A549 (cell line): ENCODE measurements at regions not wholly inside any gene's neighbourhood (a gene's known extent, or its start where the extent isn't known, plus 50 kb on each side); places are given as distances from the start of the nearest gene placed in this dataset.

Experiments used
- ATAC-seq, 2 experiments: fragments of 200-7000 bp in 1 of 2; fragments of >200 bp in 1 of 2; cut with Nextera tagmentation in 1 of 2; cut with Tn5 transposase in 1 of 2; 3 replicates each; pipeline versions ENCODE4 v1.8.0 to v1.9.1; 2018 to 2020; ENCODE audit warnings: mild to moderate bottlenecking in 1 of 2, moderate library complexity in 1 of 2
- CTCF ChIA-PET: fragments of 300-600 bp; sonication (Branson Sonifier 250); formaldehyde crosslinking; extraction: SDS; loops from one replicate; lab custom pipeline; 2021; ENCODE audit warnings: antibody characterized with exemption, inconsistent platforms; lab: Yijun Ruan, JAX
- POLR2A ChIA-PET: fragments of 350-600 bp; formaldehyde crosslinking; extraction: SDS; loops from one replicate; lab custom pipeline; 2021; ENCODE audit warnings: antibody characterized with exemption, inconsistent platforms; lab: Yijun Ruan, JAX
- DNase-seq, 2 experiments: peaks; one replicate each; pipeline versions ENCODE4 v3.0.0 to v3.0.0-alpha.2; 2011 to 2016; ENCODE audit warnings: low read depth in 1 of 2, low spot score in 1 of 2
- FAIRE-seq: peaks from 2 replicates; lab custom pipeline; 2011; peaks lifted over from hg19 to GRCh38; lab: Jason Lieb, UNC
- H3K27ac ChIP-seq, 2 experiments: fragments of >200 bp; sonication (Bioruptor Twin); formaldehyde crosslinking; 3 replicates each; pipeline ENCODE4 v1.5.1; 2016 to 2017
- H3K4me1 ChIP-seq: fragments of >200 bp; sonication (Bioruptor Twin); formaldehyde crosslinking; 3 replicates; pipeline ENCODE4 v1.6.1; 2016
- H3K4me2 ChIP-seq: fragments of >200 bp; sonication (Bioruptor Twin); formaldehyde crosslinking; 3 replicates; pipeline ENCODE4 v1.6.1; 2016
- H3K4me3 ChIP-seq: fragments of >200 bp; sonication (Bioruptor Twin); formaldehyde crosslinking; 3 replicates; pipeline ENCODE4 v1.5.1; 2016
- H3K9me3 ChIP-seq: fragments of >200 bp; sonication (Bioruptor Twin); formaldehyde crosslinking; 3 replicates; pipeline ENCODE4 v1.6.1; 2016
- ATOH8 ChIP-seq: fragments of 250-450 bp; sonication (Bioruptor Pico); IDR thresholded peaks from 2 replicates; pipeline ENCODE4 v1.5.0; 2020; ENCODE audit warnings: low read depth, mild to moderate bottlenecking, moderate library complexity
- CBX8 ChIP-seq: fragments of 200-600 bp; sonication (generic); IDR thresholded peaks from 2 replicates; pipeline ENCODE4 v1.6.1; 2016
- CHD2 ChIP-seq: fragments of 150-350 bp; IDR thresholded peaks from 2 replicates; pipeline ENCODE4 v1.6.1; 2014; ENCODE audit warnings: low read length; ENCODE audit not compliant: partially characterized antibody
- E2F6 ChIP-seq: IDR thresholded peaks from 2 replicates; pipeline ENCODE4 v1.6.1; 2012; ENCODE audit warnings: low read depth, borderline replicate concordance
- EHMT2 ChIP-seq: fragments of 200-600 bp; sonication (generic); IDR thresholded peaks from 2 replicates; pipeline ENCODE4 v1.6.1; 2016; ENCODE audit warnings: antibody characterized with exemption, low read depth, mild to moderate bottlenecking, moderate library complexity
- EP300 ChIP-seq, 2 experiments: fragments of >200 bp; sonication (Bioruptor Twin); formaldehyde crosslinking; IDR thresholded peaks; 2 replicates in 1 of 2; 3 replicates in 1 of 2; pipeline ENCODE4 v1.6.1; 2016 to 2017
- ESRRA ChIP-seq: fragments of 150-350 bp; IDR thresholded peaks from 2 replicates; pipeline ENCODE4 v1.6.1; 2014; ENCODE audit warnings: mild to moderate bottlenecking, low read length, borderline replicate concordance
- HOXB13 ChIP-seq: fragments of 250-450 bp; sonication (Bioruptor Pico); IDR thresholded peaks from 2 replicates; pipeline ENCODE4 v1.5.0; 2020; ENCODE audit warnings: low read depth, mild to moderate bottlenecking, moderate library complexity
- HOXB5 ChIP-seq: fragments of 250-450 bp; sonication (Bioruptor Pico); IDR thresholded peaks from 2 replicates; pipeline ENCODE4 v1.5.0; 2020; ENCODE audit warnings: mild to moderate bottlenecking, moderate library complexity
- MAZ ChIP-seq: fragments of 150-350 bp; IDR thresholded peaks from 2 replicates; pipeline ENCODE4 v1.6.1; 2014; ENCODE audit warnings: antibody characterized with exemption, low read depth, low read length, borderline replicate concordance
- NFE2L2 ChIP-seq: fragments of 150-350 bp; conservative IDR thresholded peaks from 2 replicates; pipeline ENCODE4 v1.6.1; 2014; ENCODE audit warnings: low read length
- NPAS2 ChIP-seq: fragments of 250-450 bp; sonication (Bioruptor Pico); IDR thresholded peaks from 2 replicates; pipeline ENCODE4 v1.8.0; 2022; ENCODE audit warnings: mild to moderate bottlenecking, moderate library complexity, borderline replicate concordance
- RARB ChIP-seq: fragments of 250-450 bp; sonication (Bioruptor Pico); IDR thresholded peaks from 2 replicates; pipeline ENCODE4 v1.8.0; 2021; ENCODE audit warnings: mild to moderate bottlenecking, moderate library complexity
- RFX5 ChIP-seq: fragments of 450-650 bp; IDR thresholded peaks from 2 replicates; pipeline ENCODE4 v1.7.1; 2014; ENCODE audit warnings: antibody characterized with exemption, mild to moderate bottlenecking, moderate library complexity
- TP53 ChIP-seq: fragments of 250-450 bp; sonication (Bioruptor Pico); IDR thresholded peaks from 2 replicates; pipeline ENCODE4 v1.5.0; 2021; ENCODE audit warnings: mild to moderate bottlenecking, moderate library complexity
- USF2 ChIP-seq: fragments of 450-650 bp; IDR thresholded peaks from 2 replicates; pipeline ENCODE4 v1.6.1; 2014; ENCODE audit warnings: antibody characterized with exemption
- ZSCAN20 ChIP-seq: fragments of 250-450 bp; sonication (Bioruptor Pico); IDR thresholded peaks from 2 replicates; pipeline ENCODE4 v1.8.0; 2022; ENCODE audit warnings: mild to moderate bottlenecking, moderate library complexity
- WGBS: methylation state at CpG from one replicate; pipeline ENCODE4 v1.1.6; 2017; ENCODE audit errors: missing lambda C conversion rate; 5-methylcytosine and 5-hydroxymethylcytosine counted together

DNA sequence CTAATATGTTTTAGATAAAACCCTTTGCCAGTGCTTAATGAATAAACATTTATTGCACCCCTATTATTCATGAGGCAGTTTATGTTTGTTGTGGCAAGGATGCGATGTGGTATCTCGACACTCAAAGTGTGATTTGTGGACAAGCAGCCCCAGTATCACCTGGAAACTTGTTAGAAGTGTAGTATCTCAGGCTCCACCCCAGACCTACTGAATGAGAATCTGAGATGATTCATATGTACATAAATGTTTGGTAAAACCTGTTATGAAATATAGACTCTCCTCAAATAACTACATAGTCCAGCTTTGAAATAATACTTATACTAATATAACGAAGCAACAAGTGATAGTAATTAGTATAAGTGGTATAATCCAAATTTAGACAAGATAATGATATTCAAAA lies 914.8 kb downstream of the TUSC7 start:
- Histone ChIP-seq H3K4me1 (peaks cover 32% of the 10 kb centered on the region), H3K9me3 (no peaks in the 10 kb centered on the region), H3K27ac (no peak overlapping the region), H3K4me2 (0 out of 3 replicates have a peak overlapping the region, but pooled peaks have one; percentile 17), H3K4me3 (no peak overlapping the region)
- ChIA-PET POLR2A (no interaction called here), CTCF (no interaction called here)
- WGBS: 67% methylated on average over 3 of the region's 3 CpGs
- DNase-seq (no peak), FAIRE-seq (no peak), ATAC-seq (no peak)
- no peak for TF ChIP-seq E2F6
- no peak for TF ChIP-seq CHD2
- TF ChIP-seq USF2: no peak
- no peak for TF ChIP-seq EP300 (IDR thresholded peaks at IDR 0.05)
- no peak for TF ChIP-seq ZSCAN20 (CRISPR knock-in tag)
- no peak for TF ChIP-seq TP53 (CRISPR knock-in tag)
- TF ChIP-seq NFE2L2: no peak
- TF ChIP-seq MAZ: no peak
- no peak for TF ChIP-seq NPAS2

DNA sequence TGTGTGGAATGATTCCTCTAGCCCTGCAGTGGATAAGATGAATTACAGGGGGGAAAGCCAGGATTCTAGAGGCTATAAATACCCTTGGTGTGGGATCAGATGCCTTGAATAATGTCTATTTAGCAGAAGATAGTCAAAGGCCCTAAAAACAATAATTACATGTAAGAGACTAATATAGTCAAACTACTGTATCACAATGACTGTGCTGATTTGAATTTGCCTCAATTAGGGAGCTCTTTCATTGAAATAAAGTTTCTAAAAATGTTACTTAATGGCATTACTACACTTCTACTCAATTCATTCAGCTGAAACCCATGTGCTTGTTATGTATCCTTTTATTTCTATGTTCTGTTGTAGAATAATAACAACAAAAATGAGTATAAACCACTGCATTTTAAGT lies 915.6 kb downstream of the TUSC7 start:
- ATAC-seq (no peak), DNase-seq (no peak), FAIRE-seq (no peak)
- no peak overlapping the region for H3K4me3 ChIP-seq
- no peak overlapping the region for H3K27ac ChIP-seq
- no peaks in the 10 kb centered on the region for H3K9me3 ChIP-seq
- H3K4me2 ChIP-seq: no peak overlapping the region
- CTCF ChIA-PET: no interaction called here
- POLR2A ChIA-PET: no interaction called here
- TF ChIP-seq RFX5 (no peak), NFE2L2 (0 out of 2 replicates have a peak, but pooled peaks have one; percentile 6), E2F6 (no peak), HOXB5 (CRISPR knock-in tag) (no peak), ATOH8 (CRISPR knock-in tag) (no peak), EHMT2 (no peak), CBX8 (no peak), RARB (CRISPR knock-in tag) (no peak)
- TF ChIP-seq, all 56 proteins: peak for 1
- H3K4me1 ChIP-seq: peaks cover 32% of the 10 kb centered on the region

- no peak for FAIRE-seq
- no peak overlapping the region for H3K4me2 ChIP-seq
- no peaks in the 10 kb centered on the region for H3K9me3 ChIP-seq
- no peak for DNase-seq
- ChIA-PET CTCF (interaction anchor here (1.5 kb wide), 1 partner anchor 370 kb away, joined by 4 read pairs; no protein-coding TSS in a partner anchor), POLR2A (no interaction called here)
- peaks cover 32% of the 10 kb centered on the region for H3K4me1 ChIP-seq
- ATAC-seq: no peak
- no peak for TF ChIP-seq ESRRA
- TF ChIP-seq USF2: no peak
- TF ChIP-seq HOXB13: no peak
- no peak overlapping the region for H3K27ac ChIP-seq
- WGBS: 65% methylated on average over 2 of the region's 2 CpGs
- no peak overlapping the region for H3K4me3 ChIP-seq
These were observed 917.0 kb downstream of the TUSC7 start for GRCh38 chr3:117626577-117626976.
